AG04450 (cell line): ENCODE measurements at regions not wholly inside any gene's neighbourhood (a gene's known extent, or its start where the extent isn't known, plus 50 kb on each side); places are given as distances from the start of the nearest gene placed in this dataset.

Experiments
- CTCF ChIA-PET: fragments of 300-600, 350-600 bp; formaldehyde crosslinking; extraction: SDS; loops from one replicate; lab custom pipeline; 2022; ENCODE audit warnings: antibody characterized with exemption, inconsistent platforms; lab: Charles Lee
- POLR2A ChIA-PET: fragments of 350-600 bp; formaldehyde crosslinking; extraction: SDS; loops from one replicate; lab custom pipeline; 2021; ENCODE audit warnings: antibody characterized with exemption, inconsistent platforms; lab: Yijun Ruan, JAX
- DNase-seq: peaks from one replicate; pipeline ENCODE4 v3.0.0-alpha.2; 2011; ENCODE audit warnings: low read depth, low spot score
- H3K27ac ChIP-seq: one replicate; pipeline ENCODE4 v1.5.1; 2012; ENCODE audit warnings: low read depth, low read length, control low read depth
- H3K27me3 ChIP-seq: one replicate; pipeline ENCODE4 v1.6.0; 2012; ENCODE audit warnings: low read length; ENCODE audit not compliant: control insufficient read depth, insufficient read depth
- H3K4me3 ChIP-seq: 2 replicates; pipeline ENCODE4 v1.5.1; 2011; ENCODE audit warnings: mild to moderate bottlenecking, low read depth, low read length, control low read depth
- H3K9me3 ChIP-seq: 2 replicates; pipeline ENCODE4 v1.5.1; 2012; ENCODE audit warnings: low read length; ENCODE audit not compliant: control insufficient read depth, insufficient read depth
- CTCF ChIP-seq: IDR thresholded peaks from 2 replicates; pipeline ENCODE4 v1.5.1; 2011; ENCODE audit warnings: low read depth, low read length, control low read depth, inconsistent platforms

GRCh38 chr1:108016451-108016920, 51.5 kb upstream of the VAV3 start:
- CTCF ChIA-PET: no interaction called here
- TF ChIP-seq CTCF: no peak
- POLR2A ChIA-PET: no interaction called here
- Histone ChIP-seq H3K4me3 (no peak overlapping the region), H3K27ac (no peak overlapping the region), H3K27me3 (no peaks in the 10 kb centered on the region), H3K9me3 (no peaks in the 10 kb centered on the region)
- no peak for DNase-seq
